B cell (primary cell): ENCODE measurements at regions not wholly inside any gene's neighbourhood (a gene's known extent, or its start where the extent isn't known, plus 50 kb on each side); places are given as distances from the start of the nearest gene placed in this dataset.

Experiments
- EZH2 ChIP-seq: IDR thresholded peaks from 2 replicates; pipeline ENCODE4 v1.6.1; 2012; ENCODE audit warnings: borderline replicate concordance, low read depth, mild to moderate bottlenecking, moderate library complexity, low read length; ENCODE audit not compliant: insufficient read depth, poor library complexity, severe bottlenecking
- TF ChIP-seq, protein P1 (sequence below): fragments of 200-600 bp; IDR thresholded peaks from one replicate; pipeline ENCODE4 v1.8.0; 2022; ENCODE audit warnings: antibody characterized with exemption, mild to moderate bottlenecking

DNA sequence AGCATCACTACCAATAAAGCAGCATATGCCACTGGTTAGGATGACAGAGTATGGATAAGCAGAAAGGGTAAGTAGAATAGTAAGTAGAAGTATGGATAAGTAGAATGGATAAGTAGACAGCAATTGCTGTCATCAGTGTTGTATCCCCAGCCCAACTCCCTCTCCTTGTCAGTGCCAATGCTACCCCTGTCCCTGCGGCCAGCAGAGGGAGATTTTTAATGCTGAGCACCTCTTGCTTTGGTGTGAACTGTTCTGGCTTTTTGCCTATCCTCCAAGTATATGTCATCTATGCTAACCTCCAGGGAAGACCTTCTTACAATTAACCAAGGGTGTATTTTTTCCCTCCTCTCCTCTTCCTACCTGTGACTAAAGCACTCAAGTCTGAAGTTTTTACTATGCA, 136.7 kb upstream of the SPHKAP start:
- TF ChIP-seq EZH2: no peak
- TF ChIP-seq, protein P1, sequence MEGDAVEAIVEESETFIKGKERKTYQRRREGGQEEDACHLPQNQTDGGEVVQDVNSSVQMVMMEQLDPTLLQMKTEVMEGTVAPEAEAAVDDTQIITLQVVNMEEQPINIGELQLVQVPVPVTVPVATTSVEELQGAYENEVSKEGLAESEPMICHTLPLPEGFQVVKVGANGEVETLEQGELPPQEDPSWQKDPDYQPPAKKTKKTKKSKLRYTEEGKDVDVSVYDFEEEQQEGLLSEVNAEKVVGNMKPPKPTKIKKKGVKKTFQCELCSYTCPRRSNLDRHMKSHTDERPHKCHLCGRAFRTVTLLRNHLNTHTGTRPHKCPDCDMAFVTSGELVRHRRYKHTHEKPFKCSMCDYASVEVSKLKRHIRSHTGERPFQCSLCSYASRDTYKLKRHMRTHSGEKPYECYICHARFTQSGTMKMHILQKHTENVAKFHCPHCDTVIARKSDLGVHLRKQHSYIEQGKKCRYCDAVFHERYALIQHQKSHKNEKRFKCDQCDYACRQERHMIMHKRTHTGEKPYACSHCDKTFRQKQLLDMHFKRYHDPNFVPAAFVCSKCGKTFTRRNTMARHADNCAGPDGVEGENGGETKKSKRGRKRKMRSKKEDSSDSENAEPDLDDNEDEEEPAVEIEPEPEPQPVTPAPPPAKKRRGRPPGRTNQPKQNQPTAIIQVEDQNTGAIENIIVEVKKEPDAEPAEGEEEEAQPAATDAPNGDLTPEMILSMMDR: no peak
